HG03469 (cell line): ENCODE measurements at regions not wholly inside any gene's neighbourhood (a gene's known extent, or its start where the extent isn't known, plus 50 kb on each side); places are given as distances from the start of the nearest gene placed in this dataset.
"Not testable (repeated sequence)": the region's sequence is repeated elsewhere in the genome, so short reads cannot be mapped to it uniquely, and the experiment has no call there.

Experiments
- ATAC-seq: cut with Tn5 transposase; IDR thresholded peaks from one replicate; pipeline ENCODE4 v1.9.1; 2021; ENCODE audit warnings: mild to moderate bottlenecking, moderate library complexity, moderate number of reproducible peaks; ENCODE audit not compliant: unreplicated experiment

DNA sequence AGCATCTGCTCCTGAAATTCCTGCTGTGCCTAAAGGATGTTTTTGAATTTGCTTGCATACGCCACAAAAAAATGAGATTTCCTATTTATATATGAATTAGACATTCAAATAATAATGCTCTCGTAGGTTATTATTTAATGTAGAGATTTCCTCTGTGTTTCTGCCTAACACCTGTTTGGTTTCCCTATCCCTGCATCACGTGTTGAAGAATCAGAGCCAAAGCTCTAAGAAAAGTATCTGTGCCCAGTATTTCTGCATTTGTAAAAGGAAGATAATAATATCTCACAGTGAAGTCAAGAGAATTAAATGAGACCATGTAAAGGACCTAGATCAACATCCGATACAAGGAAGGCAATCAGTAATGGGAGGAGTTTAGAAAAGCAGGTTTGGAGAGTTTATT lies 179.5 kb downstream of the HNRNPD start:
- no peak for ATAC-seq

GRCh38 chr4:82192017-82192673 lies 181.6 kb downstream of the HNRNPD start:
- ATAC-seq: no peak

GRCh38 chr4:82181789-82182188 lies 192.0 kb downstream of the HNRNPD start:
- ATAC-seq: no peak

DNA sequence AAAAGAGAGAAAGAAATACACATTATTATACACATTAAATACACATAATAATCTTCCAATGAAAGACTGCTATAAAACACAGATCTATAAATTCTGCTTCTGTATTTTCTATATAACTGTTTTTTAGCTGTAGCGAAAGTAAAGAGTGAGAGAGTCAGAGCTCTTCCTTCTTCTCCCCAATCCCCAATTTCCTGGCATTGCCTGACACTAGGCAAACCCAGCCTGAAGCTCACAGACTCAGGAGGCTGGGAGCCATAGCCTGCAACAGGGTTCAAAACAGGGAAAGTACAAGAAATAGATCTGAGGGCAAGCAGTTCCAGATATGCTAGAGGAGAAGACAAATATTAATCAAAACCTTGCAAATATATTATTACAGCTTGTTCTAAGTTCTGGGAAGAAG lies 201.6 kb downstream of the HNRNPD start:
- no peak for ATAC-seq

DNA sequence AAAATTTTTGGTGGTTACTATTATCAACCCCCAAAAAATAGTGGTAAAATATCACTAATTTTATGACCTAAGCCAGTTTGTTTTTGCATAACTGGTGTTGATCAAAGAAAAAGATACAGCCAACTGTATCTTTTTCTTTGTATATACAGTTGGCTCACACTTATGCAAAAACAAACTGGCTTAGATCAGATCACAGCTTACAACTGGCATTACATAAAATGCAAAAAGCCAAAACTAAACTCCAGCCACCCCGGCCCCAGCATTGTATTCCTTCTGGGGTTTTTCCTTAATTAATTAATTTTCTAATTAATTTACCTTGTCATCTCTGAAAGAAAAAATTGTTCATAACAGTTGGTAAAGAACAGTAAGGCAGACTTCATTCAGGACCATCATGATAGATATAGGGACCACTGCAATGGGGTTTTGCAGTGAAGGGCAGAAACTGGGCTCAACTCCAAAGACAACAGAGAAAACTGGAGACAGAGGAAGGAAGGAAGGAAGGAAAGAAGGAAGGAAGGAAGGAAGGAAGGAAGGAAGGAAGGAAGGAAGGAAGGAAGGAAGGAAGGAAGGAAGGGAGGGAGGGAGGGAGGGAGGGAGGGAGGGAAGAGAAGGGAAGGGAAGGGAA lies 202.1 kb downstream of the HNRNPD start:
- ATAC-seq: no peak

DNA sequence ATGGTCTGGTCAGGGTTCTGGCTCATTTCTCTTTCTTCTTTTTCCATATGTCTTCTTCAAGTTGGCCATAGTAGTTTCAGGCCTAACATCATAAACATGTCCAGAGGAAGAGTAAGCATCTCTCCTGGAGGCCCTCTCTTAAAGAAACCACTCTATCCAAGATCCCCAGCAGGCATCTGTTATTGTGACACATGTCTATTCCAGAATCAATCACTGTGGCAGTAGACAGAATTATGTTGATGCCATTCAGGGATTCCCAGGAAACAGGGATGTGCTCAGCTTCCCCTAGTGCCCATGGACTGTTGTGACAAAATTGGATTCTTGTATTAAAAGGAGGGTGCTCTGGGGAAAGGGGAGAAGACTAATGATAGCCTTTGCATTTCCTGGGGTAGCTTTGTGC lies 224.0 kb downstream of the HNRNPD start:
- no peak for ATAC-seq

DNA sequence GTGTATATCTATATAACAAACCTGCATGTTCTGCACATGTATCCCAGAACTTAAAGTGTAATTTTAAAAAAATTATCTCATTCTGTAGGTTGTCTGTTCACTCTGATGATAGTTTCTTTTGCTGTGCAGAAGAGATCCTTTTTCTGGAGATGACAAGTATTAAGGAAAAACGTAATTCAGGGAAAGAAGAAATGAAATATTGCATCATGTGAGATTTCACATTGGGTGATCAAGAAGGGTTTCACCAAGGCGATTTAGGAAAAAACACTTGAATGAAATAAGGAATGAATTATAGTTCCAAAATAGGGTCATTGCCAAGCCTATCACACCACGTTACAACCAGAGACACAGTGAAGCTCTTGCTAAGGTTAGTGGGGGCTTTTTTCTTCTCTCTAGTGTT lies 227.9 kb downstream of the HNRNPD start:
- ATAC-seq: no peak

DNA sequence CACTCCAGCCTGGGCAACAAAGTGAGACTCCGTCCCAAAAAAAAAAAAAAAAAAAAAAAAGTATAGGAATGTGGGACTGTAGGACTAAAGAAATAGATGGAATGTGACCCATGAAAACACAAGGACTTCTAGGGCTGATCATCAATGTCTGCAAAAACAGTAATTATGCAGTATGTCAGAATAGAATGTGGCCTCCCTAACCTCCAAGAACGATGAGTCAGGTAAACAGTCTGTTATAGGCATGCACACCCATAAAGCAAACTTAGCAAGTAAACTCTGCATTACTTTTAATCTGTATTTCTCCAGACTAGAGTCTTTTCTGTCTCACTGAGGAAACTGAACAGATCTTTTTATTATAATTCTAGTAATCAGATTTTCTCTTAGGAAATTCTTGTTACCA lies 233.4 kb downstream of the HNRNPD start:
- ATAC-seq: no peak

- ATAC-seq: no peak
Measured at GRCh38 chr4:82139287-82139686, 234.5 kb downstream of the HNRNPD start.

DNA sequence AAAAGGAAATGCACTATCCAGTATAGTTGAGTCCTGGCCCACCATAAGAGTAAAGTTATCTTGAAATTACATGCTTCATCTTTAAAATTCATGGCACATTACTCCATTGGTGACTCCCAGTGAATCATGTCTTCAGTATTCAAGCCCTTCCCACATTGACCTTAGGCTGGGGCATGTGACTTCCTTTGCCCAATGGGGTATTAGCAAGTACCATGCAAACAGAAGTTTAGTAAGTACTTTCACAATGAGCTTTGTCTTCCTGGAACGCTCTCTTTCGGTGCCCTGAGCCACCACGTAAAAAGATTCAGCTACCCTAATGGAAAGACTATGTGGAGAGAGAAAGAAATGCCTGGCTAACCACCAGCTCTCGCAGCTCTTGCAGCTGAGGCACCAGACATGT lies 235.4 kb downstream of the HNRNPD start:
- no peak for ATAC-seq

DNA sequence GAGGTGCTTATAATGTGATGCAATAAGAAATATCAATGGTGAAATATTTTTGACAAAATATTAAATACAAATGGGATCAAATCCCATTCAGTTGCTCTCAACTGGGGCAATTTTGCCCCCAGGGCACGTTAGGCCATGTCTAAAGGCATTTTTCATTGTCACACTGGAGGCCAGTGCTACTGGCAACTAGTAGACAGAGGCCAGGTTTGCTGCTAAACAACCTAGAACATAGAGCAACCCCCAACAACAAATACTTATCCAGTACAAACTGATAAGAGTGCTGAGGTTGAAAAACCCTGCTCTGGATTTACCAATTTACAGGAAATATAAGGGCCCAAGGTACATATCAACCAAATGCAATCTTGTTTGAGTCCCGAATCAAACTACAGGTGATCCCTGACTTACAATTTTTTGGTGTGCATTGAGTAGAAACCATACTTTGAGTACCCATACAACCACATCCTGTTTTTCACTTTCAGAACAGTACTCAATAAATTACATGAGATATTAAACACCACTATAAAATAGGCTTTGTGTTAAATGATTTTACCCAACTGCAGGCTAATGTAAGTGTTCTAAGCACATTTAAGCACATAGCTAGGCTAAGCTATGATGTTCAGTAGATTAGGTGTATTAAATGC lies 237.5 kb downstream of the HNRNPD start:
- no peak for ATAC-seq

- no peak for ATAC-seq
Measured at GRCh38 chr4:82128355-82128754, 245.4 kb downstream of the HNRNPD start.

DNA sequence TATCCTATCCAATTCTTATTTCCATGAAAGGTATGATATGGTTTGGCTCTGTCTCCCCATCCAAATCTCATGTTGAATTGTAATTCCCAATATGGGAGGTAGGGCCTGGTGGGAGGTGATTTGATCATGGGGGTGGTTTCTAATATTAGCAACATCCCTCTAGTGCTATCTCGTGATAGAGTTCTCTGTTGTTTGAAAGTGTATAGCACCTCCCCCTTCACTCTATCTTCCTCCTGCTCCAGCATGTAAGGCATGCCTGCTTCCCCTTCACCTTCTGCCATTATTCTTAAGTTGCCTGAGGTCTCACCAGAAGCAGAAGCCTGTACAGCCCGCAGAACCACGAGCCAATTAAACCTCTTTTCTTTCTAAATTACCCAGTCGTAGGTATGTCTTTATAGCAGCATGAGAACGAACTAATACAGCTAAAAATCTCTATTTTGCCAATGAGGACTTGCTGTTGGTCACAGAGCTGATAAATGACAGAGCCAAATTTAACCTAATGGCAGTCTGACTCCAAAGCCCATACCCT lies 247.2 kb downstream of the HNRNPD start:
- no peak for ATAC-seq

DNA sequence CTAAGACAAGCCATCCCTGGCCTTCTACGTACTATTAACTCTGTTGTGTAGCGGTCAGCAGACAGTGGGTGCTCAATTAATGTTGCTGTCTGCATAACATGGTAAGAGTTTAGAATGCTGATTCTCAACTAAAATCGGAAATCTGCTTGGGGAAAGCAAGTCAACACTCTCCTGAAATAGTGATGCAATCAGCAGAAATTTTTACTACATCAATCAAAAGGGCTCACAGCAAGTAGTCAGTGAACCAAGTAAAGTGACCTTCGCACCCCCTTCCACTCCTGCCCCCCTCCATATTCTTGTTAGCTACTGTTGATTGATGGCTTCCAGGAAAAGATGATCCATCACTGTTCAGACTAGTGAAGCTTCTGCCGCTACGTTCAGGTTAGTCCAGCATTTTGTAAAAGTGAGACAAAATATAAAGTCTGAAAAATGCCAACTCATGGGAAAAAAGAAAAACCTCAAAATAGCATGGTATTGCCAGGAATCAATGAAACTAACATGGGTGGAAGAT lies 247.9 kb downstream of the HNRNPD start:
- ATAC-seq: no peak

GRCh38 chr4:82124932-82125786 lies 248.6 kb downstream of the HNRNPD start:
- ATAC-seq: no peak

DNA sequence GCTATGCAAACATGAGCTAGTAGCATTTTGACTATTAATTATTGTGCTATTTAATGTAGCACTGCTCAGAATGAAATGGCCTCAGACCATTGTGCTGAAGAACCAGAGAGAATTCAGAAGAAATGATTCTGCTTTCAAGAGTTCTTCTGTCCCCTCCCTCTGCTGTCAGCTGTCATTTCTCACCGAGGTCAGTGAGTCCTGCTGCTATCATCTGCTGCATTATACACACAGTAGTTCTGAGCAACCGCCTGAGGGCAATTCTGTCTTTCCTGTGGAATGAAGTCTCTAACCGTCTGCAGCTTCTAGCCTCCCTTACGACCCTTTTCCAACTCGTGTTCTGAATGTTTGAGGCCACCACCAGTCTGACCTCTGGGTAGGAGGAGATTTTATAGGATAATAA lies 249.4 kb downstream of the HNRNPD start:
- ATAC-seq: no peak

- no peak for ATAC-seq
Measured at GRCh38 chr4:82123934-82124333, 249.9 kb downstream of the HNRNPD start.

- ATAC-seq: not testable (repeated sequence)
Measured at GRCh38 chr4:82115183-82115582, 258.6 kb downstream of the HNRNPD start.

- no peak for ATAC-seq
Measured at GRCh38 chr4:82108506-82108905, 265.3 kb downstream of the HNRNPD start.

GRCh38 chr4:82104578-82104977 lies 269.2 kb downstream of the HNRNPD start:
- ATAC-seq: no peak
